Breast epithelium (tissue), 4 donors: ENCODE measurements at regions not wholly inside any gene's neighbourhood (a gene's known extent, or its start where the extent isn't known, plus 50 kb on each side); places are given as distances from the start of the nearest gene placed in this dataset.

ENCODE experiments used
- DNase-seq, 2 donors: peaks; one replicate each; pipeline ENCODE4 v3.0.0-alpha.2; 2019; ENCODE audit warnings: low spot score in 2 of 2
- H3K27ac ChIP-seq, 2 donors: fragments of 200-600 bp; sonication (generic) in 1 of 2; one replicate each; pipeline ENCODE4 v1.5.1; 2016 to 2019; ENCODE audit warnings: mild to moderate bottlenecking in 1 of 2
- H3K27me3 ChIP-seq, 2 donors: fragments of 200-600 bp; sonication (generic) in 1 of 2; one replicate each; pipeline versions ENCODE4 v1.5.1 to v1.6.0; 2017 to 2019; ENCODE audit warnings: control low read depth in 1 of 2, mild to moderate bottlenecking in 1 of 2
- H3K36me3 ChIP-seq: fragments of 200-600 bp; one replicate; pipeline ENCODE4 v1.5.1; 2019
- H3K4me1 ChIP-seq, 2 donors: fragments of 200-600 bp; sonication (generic); one replicate each; pipeline ENCODE4 v1.5.1; 2016 to 2019; ENCODE audit warnings: control low read depth in 1 of 2
- H3K4me3 ChIP-seq, 3 donors: fragments of 200-600 bp; sonication (generic); 1 replicate in 2 of 3; 2 replicates in 1 of 3; pipeline ENCODE4 v1.5.1; 2016 to 2019; ENCODE audit warnings: mild to moderate bottlenecking in 3 of 3, moderate library complexity in 2 of 3
- H3K9me3 ChIP-seq, 2 donors: fragments of 200-600 bp; sonication (generic) in 1 of 2; one replicate each; pipeline ENCODE4 v1.5.1; 2016 to 2019; ENCODE audit warnings: control low read depth in 1 of 2
- POLR2A ChIP-seq: fragments of 450-650 bp; IDR thresholded peaks from one replicate; pipeline ENCODE4 v1.6.1; 2016; ENCODE audit warnings: antibody characterized with exemption, mild to moderate bottlenecking, moderate library complexity
- POLR2AphosphoS5 ChIP-seq, 3 donors: sonication (generic); formaldehyde crosslinking; IDR thresholded peaks; one replicate each; pipeline ENCODE4 v1.6.1; 2017; ENCODE audit warnings: antibody characterized with exemption in 3 of 3
- intact Hi-C: fragments of 100-400 bp; cut with DNase I; formaldehyde crosslinking; loops from one replicate; pipeline ENCODE4 v1.15.1; 2023; ENCODE audit warnings: low total_unique reads
- TF ChIP-seq, protein P1 (sequence below), 3 donors: fragments of 450-650 bp; IDR thresholded peaks; one replicate each; pipeline ENCODE4 v1.5.1; 2016 to 2017; ENCODE audit warnings: antibody characterized with exemption in 3 of 3, mild to moderate bottlenecking in 3 of 3, moderate library complexity in 3 of 3

- Histone ChIP-seq H3K9me3 (no peaks in the 10 kb centered on the region), H3K36me3 (no peaks in the 10 kb centered on the region), H3K4me3 (no peak overlapping the region), H3K27ac (no peak overlapping the region), H3K4me1 (no peaks in the 10 kb centered on the region), H3K27me3 (no peaks in the 10 kb centered on the region)
- intact Hi-C loops: no loop called here
- TF ChIP-seq POLR2A: no peak
- TF ChIP-seq POLR2AphosphoS5 (IDR thresholded peaks at IDR 0.05): no peak
- TF ChIP-seq, protein P1, sequence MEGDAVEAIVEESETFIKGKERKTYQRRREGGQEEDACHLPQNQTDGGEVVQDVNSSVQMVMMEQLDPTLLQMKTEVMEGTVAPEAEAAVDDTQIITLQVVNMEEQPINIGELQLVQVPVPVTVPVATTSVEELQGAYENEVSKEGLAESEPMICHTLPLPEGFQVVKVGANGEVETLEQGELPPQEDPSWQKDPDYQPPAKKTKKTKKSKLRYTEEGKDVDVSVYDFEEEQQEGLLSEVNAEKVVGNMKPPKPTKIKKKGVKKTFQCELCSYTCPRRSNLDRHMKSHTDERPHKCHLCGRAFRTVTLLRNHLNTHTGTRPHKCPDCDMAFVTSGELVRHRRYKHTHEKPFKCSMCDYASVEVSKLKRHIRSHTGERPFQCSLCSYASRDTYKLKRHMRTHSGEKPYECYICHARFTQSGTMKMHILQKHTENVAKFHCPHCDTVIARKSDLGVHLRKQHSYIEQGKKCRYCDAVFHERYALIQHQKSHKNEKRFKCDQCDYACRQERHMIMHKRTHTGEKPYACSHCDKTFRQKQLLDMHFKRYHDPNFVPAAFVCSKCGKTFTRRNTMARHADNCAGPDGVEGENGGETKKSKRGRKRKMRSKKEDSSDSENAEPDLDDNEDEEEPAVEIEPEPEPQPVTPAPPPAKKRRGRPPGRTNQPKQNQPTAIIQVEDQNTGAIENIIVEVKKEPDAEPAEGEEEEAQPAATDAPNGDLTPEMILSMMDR (IDR thresholded peaks at IDR 0.05): no peak
- no peak for DNase-seq
Measured at GRCh38 chr13:65865206-65865605, 1364.9 kb downstream of the PCDH9 start.

GRCh38 chr13:65864039-65864438, 1366.1 kb downstream of the PCDH9 start:
- no peak for DNase-seq

DNA sequence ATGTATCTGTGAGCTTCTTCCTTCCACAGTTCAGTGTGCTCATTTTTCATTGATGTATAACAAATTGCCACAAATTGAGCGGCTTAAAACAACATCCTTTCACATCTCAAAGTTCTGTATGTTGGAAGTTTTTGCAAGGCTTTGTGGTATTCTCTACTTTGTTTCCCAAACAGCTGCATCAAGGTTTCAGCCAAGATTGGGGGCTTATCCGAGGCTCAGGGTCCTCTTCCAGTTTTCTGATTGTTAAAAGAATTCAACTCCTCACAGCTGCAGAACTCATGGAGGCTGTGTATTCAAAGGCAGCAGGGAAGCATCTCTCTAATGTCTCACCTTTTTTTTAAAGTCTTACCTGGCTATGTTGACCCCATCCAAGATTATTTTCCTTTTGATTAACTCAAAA, 1369.8 kb downstream of the PCDH9 start:
- Histone ChIP-seq H3K27me3 (no peaks in the 10 kb centered on the region), H3K36me3 (no peaks in the 10 kb centered on the region), H3K4me1 (no peaks in the 10 kb centered on the region), H3K4me3 (no peak overlapping the region), H3K9me3 (no peaks in the 10 kb centered on the region), H3K27ac (no peak overlapping the region)
- intact Hi-C loops: no loop called here
- TF ChIP-seq POLR2AphosphoS5 (IDR thresholded peaks at IDR 0.05): no peak
- TF ChIP-seq, protein P1 (IDR thresholded peaks at IDR 0.05): no peak
- no peak for TF ChIP-seq POLR2A
- no peak for DNase-seq

More at GRCh38 chr13:65864039-65864438, 1366.1 kb downstream of the PCDH9 start:
- H3K4me3 ChIP-seq: no peak overlapping the region
- no peak overlapping the region for H3K27ac ChIP-seq
- TF ChIP-seq, protein P1 (IDR thresholded peaks at IDR 0.05): no peak
- TF ChIP-seq POLR2AphosphoS5 (IDR thresholded peaks at IDR 0.05) (no peak), POLR2A (no peak)
- no peaks in the 10 kb centered on the region for H3K9me3 ChIP-seq
- no peaks in the 10 kb centered on the region for H3K4me1 ChIP-seq
- intact Hi-C loops: no loop called here
- no peaks in the 10 kb centered on the region for H3K36me3 ChIP-seq
- H3K27me3 ChIP-seq: no peaks in the 10 kb centered on the region

- Histone ChIP-seq H3K27me3 (no peaks in the 10 kb centered on the region), H3K4me3 (no peak overlapping the region), H3K4me1 (no peaks in the 10 kb centered on the region), H3K27ac (no peak overlapping the region), H3K9me3 (no peaks in the 10 kb centered on the region), H3K36me3 (no peaks in the 10 kb centered on the region)
- TF ChIP-seq POLR2AphosphoS5 (IDR thresholded peaks at IDR 0.05) (no peak), POLR2A (no peak)
- TF ChIP-seq, protein P1 (IDR thresholded peaks at IDR 0.05): no peak
- DNase-seq: no peak
- intact Hi-C loops: loop anchor here (5.0 kb wide), 1 partner anchor 821 kb away; no protein-coding TSS in a partner anchor
Measured at GRCh38 chr13:65857942-65858565, 1372.1 kb downstream of the PCDH9 start.

DNA sequence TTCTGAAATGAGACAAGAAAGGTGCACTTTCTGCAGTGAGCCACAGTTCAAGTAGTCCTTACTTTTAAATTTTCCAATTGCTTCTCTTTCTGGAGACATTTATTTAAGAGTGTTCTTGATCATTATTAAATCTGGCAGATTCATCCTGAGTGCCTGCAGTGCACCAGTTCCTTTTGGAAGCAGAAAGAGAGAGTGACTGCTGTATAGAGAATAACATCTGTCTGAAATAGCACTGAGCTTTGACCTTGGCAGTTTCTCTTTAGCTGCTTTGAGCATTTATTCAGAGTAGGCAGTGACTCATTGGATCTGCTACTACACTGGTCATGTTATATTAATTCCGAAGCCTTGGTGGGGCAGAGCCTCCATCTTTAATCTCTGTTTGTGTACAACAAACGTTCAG, 1373.7 kb downstream of the PCDH9 start:
- no peak overlapping the region for H3K4me3 ChIP-seq
- H3K27me3 ChIP-seq: no peaks in the 10 kb centered on the region
- H3K36me3 ChIP-seq: no peaks in the 10 kb centered on the region
- no peak overlapping the region for H3K27ac ChIP-seq
- intact Hi-C loops: loop anchor here (5.0 kb wide), 1 partner anchor 819 kb away; no protein-coding TSS in a partner anchor
- no peak for DNase-seq
- H3K9me3 ChIP-seq: no peaks in the 10 kb centered on the region
- H3K4me1 ChIP-seq: no peaks in the 10 kb centered on the region
- TF ChIP-seq POLR2AphosphoS5 (IDR thresholded peaks at IDR 0.05): no peak
- TF ChIP-seq, protein P1 (IDR thresholded peaks at IDR 0.05): no peak
- no peak for TF ChIP-seq POLR2A
